Parathyroid adenoma (tissue), 2 donors: ENCODE measurements at regions not wholly inside any gene's neighbourhood (a gene's known extent, or its start where the extent isn't known, plus 50 kb on each side); places are given as distances from the start of the nearest gene placed in this dataset.

ENCODE experiments used
- H2AFZ ChIP-seq: fragments of 300-600 bp; sonication (generic); one replicate; pipeline ENCODE4 v1.7.0; 2017; ENCODE audit warnings: antibody characterized with exemption, mild to moderate bottlenecking
- H3K27ac ChIP-seq: fragments of 300-600 bp; sonication (generic); one replicate; pipeline ENCODE4 v1.7.0; 2017
- H3K27me3 ChIP-seq: fragments of 300-600 bp; sonication (generic); one replicate; pipeline ENCODE4 v1.7.0; 2017; ENCODE audit warnings: low read length; ENCODE audit not compliant: control insufficient read depth, insufficient read depth
- H3K36me3 ChIP-seq: fragments of 300-600 bp; sonication (generic); one replicate; pipeline ENCODE4 v1.7.0; 2017; ENCODE audit warnings: low read length; ENCODE audit not compliant: control insufficient read depth, insufficient read depth
- H3K4me1 ChIP-seq: fragments of 300-600 bp; sonication (generic); one replicate; pipeline ENCODE4 v1.7.0; 2017; ENCODE audit warnings: control low read depth
- H3K4me2 ChIP-seq: fragments of 300-600 bp; sonication (generic); one replicate; pipeline ENCODE4 v1.7.0; 2017; ENCODE audit warnings: low read length
- H3K4me3 ChIP-seq: fragments of 300-600 bp; sonication (generic); one replicate; pipeline ENCODE4 v1.7.0; 2017; ENCODE audit warnings: low read depth, low read length
- H3K79me2 ChIP-seq: fragments of 300-600 bp; sonication (generic); one replicate; pipeline ENCODE4 v1.7.0; 2017; ENCODE audit warnings: control low read depth
- H3K9ac ChIP-seq: fragments of 300-600 bp; sonication (generic); one replicate; pipeline ENCODE4 v1.7.0; 2017; ENCODE audit warnings: mild to moderate bottlenecking
- H3K9me3 ChIP-seq: fragments of 300-600 bp; sonication (generic); one replicate; pipeline ENCODE4 v1.7.0; 2017; ENCODE audit warnings: low read length; ENCODE audit not compliant: control insufficient read depth
- CTCF ChIP-seq: fragments of 300-600 bp; sonication (generic); IDR thresholded peaks from one replicate; pipeline ENCODE4 v1.7.0; 2017; ENCODE audit warnings: antibody characterized with exemption, mild to moderate bottlenecking
- donor health status: primary hyperparathyroidism.

- no peak for TF ChIP-seq CTCF
Measured at GRCh38 chr18:70683263-70683662, 394.4 kb downstream of the SOCS6 start.

GRCh38 chr18:70674896-70675295, 386.1 kb downstream of the SOCS6 start:
- Histone ChIP-seq H3K4me1 (no peaks in the 10 kb centered on the region), H2AFZ (no peak overlapping the region), H3K79me2 (no peaks in the 10 kb centered on the region), H3K9me3 (no peaks in the 10 kb centered on the region), H3K4me2 (no peak overlapping the region), H3K27ac (no peak overlapping the region), H3K9ac (no peak overlapping the region), H3K36me3 (no peaks in the 10 kb centered on the region), H3K4me3 (no peak overlapping the region), H3K27me3 (no peaks in the 10 kb centered on the region)
- TF ChIP-seq CTCF: no peak

More at GRCh38 chr18:70683263-70683662, 394.4 kb downstream of the SOCS6 start:
- Histone ChIP-seq H3K4me1 (no peaks in the 10 kb centered on the region), H3K79me2 (no peaks in the 10 kb centered on the region), H3K9me3 (no peaks in the 10 kb centered on the region), H3K27me3 (no peaks in the 10 kb centered on the region), H3K27ac (no peak overlapping the region), H2AFZ (no peak overlapping the region), H3K4me2 (no peak overlapping the region), H3K4me3 (no peak overlapping the region), H3K36me3 (no peaks in the 10 kb centered on the region), H3K9ac (no peak overlapping the region)

GRCh38 chr18:70673831-70674230, 385.0 kb downstream of the SOCS6 start:
- Histone ChIP-seq H2AFZ (no peak overlapping the region), H3K4me2 (no peak overlapping the region), H3K4me1 (no peaks in the 10 kb centered on the region), H3K9ac (no peak overlapping the region), H3K27me3 (no peaks in the 10 kb centered on the region), H3K9me3 (no peaks in the 10 kb centered on the region), H3K27ac (no peak overlapping the region), H3K4me3 (no peak overlapping the region), H3K79me2 (no peaks in the 10 kb centered on the region), H3K36me3 (no peaks in the 10 kb centered on the region)
- TF ChIP-seq CTCF: no peak

GRCh38 chr18:70672581-70672980, 383.7 kb downstream of the SOCS6 start:
- Histone ChIP-seq H3K79me2 (no peaks in the 10 kb centered on the region), H3K9me3 (no peaks in the 10 kb centered on the region), H3K27ac (no peak overlapping the region), H3K4me1 (no peaks in the 10 kb centered on the region), H3K9ac (no peak overlapping the region), H3K36me3 (no peaks in the 10 kb centered on the region), H2AFZ (no peak overlapping the region), H3K4me2 (no peak overlapping the region), H3K27me3 (no peaks in the 10 kb centered on the region), H3K4me3 (no peak overlapping the region)
- TF ChIP-seq CTCF: no peak

GRCh38 chr18:70671889-70672565, 383.2 kb downstream of the SOCS6 start:
- H3K36me3 ChIP-seq: no peaks in the 10 kb centered on the region
- no peaks in the 10 kb centered on the region for H3K9me3 ChIP-seq
- no peak overlapping the region for H3K27ac ChIP-seq
- no peak for TF ChIP-seq CTCF
- H3K79me2 ChIP-seq: no peaks in the 10 kb centered on the region
- no peak overlapping the region for H3K9ac ChIP-seq
- no peak overlapping the region for H3K4me3 ChIP-seq
- no peak overlapping the region for H3K4me2 ChIP-seq
- H3K27me3 ChIP-seq: no peaks in the 10 kb centered on the region
- no peak overlapping the region for H2AFZ ChIP-seq
- no peaks in the 10 kb centered on the region for H3K4me1 ChIP-seq
